IMR-90 (cell line): ENCODE measurements at regions not wholly inside any gene's neighbourhood (a gene's known extent, or its start where the extent isn't known, plus 50 kb on each side); places are given as distances from the start of the nearest gene placed in this dataset.
"Not testable (repeated sequence)": the region's sequence is repeated elsewhere in the genome, so short reads cannot be mapped to it uniquely, and the experiment has no call there.

Source experiments
- ATAC-seq: fragments of 200-7000 bp; cut with Tn5 transposase; 2 replicates; pipeline ENCODE4 v1.9.1; 2020; ENCODE audit warnings: low read depth, mild to moderate bottlenecking, moderate library complexity
- BruUV-seq: library from RNA; stranded (reverse); fragments of 400-500 nt; replicated peaks from 2 replicates; lab custom pipeline; 2021; lab: Mats Ljungman, UMichigan
- CTCF ChIA-PET: fragments of 300-600 bp; formaldehyde crosslinking; extraction: SDS; loops from one replicate; lab custom pipeline; 2021; ENCODE audit warnings: antibody characterized with exemption; lab: Yijun Ruan, JAX
- POLR2A ChIA-PET: fragments of 300-600 bp; sonication (Branson Sonifier 250); formaldehyde crosslinking; loops from one replicate; lab custom pipeline; 2022; ENCODE audit warnings: antibody characterized with exemption; ENCODE audit not compliant: unreplicated experiment; lab: Charles Lee
- DNase-seq: peaks from one replicate; pipeline ENCODE4 v3.0.0; 2013
- H2AFZ ChIP-seq: replicated peaks from 2 replicates; pipeline ENCODE3; 2013; ENCODE audit warnings: low read length, mild to moderate bottlenecking; ENCODE audit not compliant: poor library complexity
- H2AK5ac ChIP-seq: 2 replicates; pipeline ENCODE4 v1.6.1; 2013; ENCODE audit warnings: low read depth, low read length, inconsistent platforms
- H2AK9ac ChIP-seq: replicated peaks from 2 replicates; pipeline ENCODE3; 2013; ENCODE audit warnings: mild to moderate bottlenecking, low read depth, low read length, moderate library complexity; ENCODE audit not compliant: poor library complexity
- H2BK120ac ChIP-seq: 2 replicates; pipeline ENCODE4 v1.6.1; 2013; ENCODE audit warnings: low read depth, low read length, inconsistent platforms
- H2BK15ac ChIP-seq: 3 replicates; pipeline ENCODE4 v1.6.1; 2013; ENCODE audit warnings: low read depth, low read length, inconsistent platforms
- H2BK20ac ChIP-seq: 2 replicates; pipeline ENCODE4 v1.6.1; 2013; ENCODE audit warnings: low read depth, mild to moderate bottlenecking, inconsistent platforms, low read length, moderate library complexity
- H2BK5ac ChIP-seq: 2 replicates; pipeline ENCODE4 v1.6.1; 2013; ENCODE audit warnings: mild to moderate bottlenecking, low read depth, low read length, inconsistent platforms; ENCODE audit not compliant: poor library complexity, severe bottlenecking
- H3K14ac ChIP-seq: replicated peaks from 2 replicates; pipeline ENCODE4 v1.6.1; 2013; ENCODE audit warnings: low read depth, low read length, inconsistent platforms
- H3K18ac ChIP-seq: 2 replicates; pipeline ENCODE4 v1.6.1; 2013; ENCODE audit warnings: low read depth, low read length, control low read depth
- H3K23ac ChIP-seq: 2 replicates; pipeline ENCODE4 v1.6.1; 2013; ENCODE audit warnings: low read depth, low read length, inconsistent platforms
- H3K27ac ChIP-seq: 2 replicates; pipeline ENCODE4 v1.5.1; 2013; ENCODE audit warnings: mild to moderate bottlenecking, control low read depth, low read length; ENCODE audit not compliant: insufficient read depth
- H3K27me3 ChIP-seq: 2 replicates; pipeline ENCODE4 v1.6.1; 2013; ENCODE audit warnings: low read length; ENCODE audit not compliant: control insufficient read depth, insufficient read depth
- H3K36me3 ChIP-seq: 2 replicates; pipeline ENCODE4 v1.6.1; 2013; ENCODE audit warnings: low read length, mixed read lengths; ENCODE audit not compliant: control insufficient read depth, insufficient read depth
- H3K4ac ChIP-seq: 2 replicates; pipeline ENCODE4 v1.6.1; 2013; ENCODE audit warnings: low read depth, low read length, inconsistent platforms
- H3K4me1 ChIP-seq: 2 replicates; pipeline ENCODE4 v1.6.1; 2013; ENCODE audit warnings: low read length, mixed read lengths; ENCODE audit not compliant: control insufficient read depth, insufficient read depth
- H3K4me2 ChIP-seq: 2 replicates; pipeline ENCODE4 v1.6.1; 2013; ENCODE audit warnings: low read depth, mild to moderate bottlenecking, control low read depth, low read length, moderate library complexity
- H3K4me3 ChIP-seq: 2 replicates; pipeline ENCODE4 v1.5.1; 2013; ENCODE audit warnings: low read depth, mild to moderate bottlenecking, control low read depth, low read length, moderate library complexity; ENCODE audit not compliant: insufficient read depth
- H3K56ac ChIP-seq: 2 replicates; pipeline ENCODE4 v1.6.1; 2013; ENCODE audit warnings: low read length, inconsistent platforms; ENCODE audit not compliant: insufficient read depth; ENCODE audit errors: extremely low read depth
- H3K79me1 ChIP-seq, 2 experiments: 2 replicates each; pipeline ENCODE4 v1.6.1; 2013; ENCODE audit warnings: low read length in 2 of 2, inconsistent platforms in 1 of 2, low read depth in 1 of 2
- H3K9ac ChIP-seq: 2 replicates; pipeline ENCODE4 v1.6.1; 2013; ENCODE audit warnings: low read depth, low read length, control low read depth
- H3K9me1 ChIP-seq: 2 replicates; pipeline ENCODE4 v1.6.1; 2013; ENCODE audit warnings: low read length, inconsistent platforms; ENCODE audit not compliant: insufficient read depth
- H3K9me3 ChIP-seq: 2 replicates; pipeline ENCODE4 v1.6.1; 2013; ENCODE audit warnings: low read length; ENCODE audit not compliant: control insufficient read depth, insufficient read depth
- H4K20me1 ChIP-seq: 2 replicates; pipeline ENCODE4 v1.6.1; 2013; ENCODE audit warnings: low read length, inconsistent platforms; ENCODE audit not compliant: insufficient read depth
- H4K5ac ChIP-seq: 2 replicates; pipeline ENCODE4 v1.6.1; 2013; ENCODE audit warnings: mild to moderate bottlenecking, low read depth, low read length, control low read depth
- H4K8ac ChIP-seq, 2 experiments: 2 replicates each; pipeline ENCODE4 v1.6.1; 2013; ENCODE audit warnings: low read depth in 2 of 2, low read length in 2 of 2, control low read depth in 1 of 2, inconsistent platforms in 1 of 2
- H4K91ac ChIP-seq: 2 replicates; pipeline ENCODE4 v1.6.1; 2013; ENCODE audit warnings: low read depth, low read length, inconsistent platforms; ENCODE audit not compliant: insufficient read depth
- WGBS, 2 experiments: methylation state at CpG; one replicate each; pipeline versions ENCODE4 v1.1.5 to v1.1.7; 2013; ENCODE audit warnings: missing lambda C conversion rate in 2 of 2; ENCODE audit not compliant: insufficient read length in 1 of 2; ENCODE audit errors: extremely low coverage in 2 of 2; 5-methylcytosine and 5-hydroxymethylcytosine counted together
- dilution Hi-C: fragments of 300-500 bp; cut with HindIII; formaldehyde crosslinking; loops from one replicate; pipeline ENCODE4 v1.14.3; 2018; ENCODE audit warnings: low sequenced_read_pairs; ENCODE audit not compliant: unreplicated experiment
- in situ Hi-C: fragments of 300-500 bp; cut with MboI; formaldehyde crosslinking; loops from 3 replicates; pipeline ENCODE4 v1.14.3; 2019; ENCODE audit warnings: low sequenced_read_pairs, inconsistent platforms, mixed read lengths
- intact Hi-C: fragments of 100-400 bp; cut with micrococcal nuclease; formaldehyde crosslinking; loops from 2 replicates; pipeline ENCODE4 v1.10.0; 2022

GRCh38 chr5:17123773-17124172, 93.7 kb upstream of the BASP1 start:
- POLR2A ChIA-PET, H2AK9ac ChIP-seq, dilution Hi-C loops, in situ Hi-C loops, H3K4me2 ChIP-seq, H3K56ac ChIP-seq, intact Hi-C loops, H3K27me3 ChIP-seq, H4K8ac ChIP-seq, H4K5ac ChIP-seq, H3K9me3 ChIP-seq, H3K36me3 ChIP-seq, H3K27ac ChIP-seq, H3K4me3 ChIP-seq, H3K9ac ChIP-seq, H2AFZ ChIP-seq, DNase-seq, H4K20me1 ChIP-seq, H2BK20ac ChIP-seq, H2BK5ac ChIP-seq, ATAC-seq, H3K23ac ChIP-seq, CTCF ChIA-PET, BruUV-seq, H3K14ac ChIP-seq: not testable (repeated sequence)
- Histone ChIP-seq H2BK120ac (0 out of 2 replicates have a peak overlapping the region, but pooled peaks have one; percentile 3), H3K18ac (0 out of 2 replicates have a peak overlapping the region, but pooled peaks have one; percentile 16), H3K9me1 (peaks cover 26% of the 10 kb centered on the region), H3K4ac (peak overlapping the region; percentile 19), H2BK15ac (0 out of 3 replicates have a peak overlapping the region, but pooled peaks have one; percentile 63), H3K4me1 (peaks cover 14% of the 10 kb centered on the region), H3K79me1 (peaks cover 13 to 39% of the 10 kb centered on the region in 2 experiments), H4K91ac (peak overlapping the region; percentile 58), H2AK5ac (peak overlapping the region; percentile 43; the same call in 1 of the 2 replicates)
- WGBS, 2 experiments: no CpG with 5 or more reads among the region's 3 CpGs
